OCI-LY3 (cell line): ENCODE measurements at regions not wholly inside any gene's neighbourhood (a gene's known extent, or its start where the extent isn't known, plus 50 kb on each side); places are given as distances from the start of the nearest gene placed in this dataset.

Experiments used
- EZH2phosphoT487 ChIP-seq: fragments of 200-600 bp; shearing (Covaris generic); IDR thresholded peaks from 2 replicates; pipeline ENCODE4 v1.6.1; 2018; ENCODE audit warnings: antibody characterized with exemption, mixed run types, low read depth
- TF ChIP-seq, protein P1 (sequence below): fragments of 200-600, 300-600 bp; sonication (generic); IDR thresholded peaks from 2 replicates; pipeline ENCODE4 v1.5.1; 2014; ENCODE audit warnings: antibody characterized with exemption, low read length, low read depth

DNA sequence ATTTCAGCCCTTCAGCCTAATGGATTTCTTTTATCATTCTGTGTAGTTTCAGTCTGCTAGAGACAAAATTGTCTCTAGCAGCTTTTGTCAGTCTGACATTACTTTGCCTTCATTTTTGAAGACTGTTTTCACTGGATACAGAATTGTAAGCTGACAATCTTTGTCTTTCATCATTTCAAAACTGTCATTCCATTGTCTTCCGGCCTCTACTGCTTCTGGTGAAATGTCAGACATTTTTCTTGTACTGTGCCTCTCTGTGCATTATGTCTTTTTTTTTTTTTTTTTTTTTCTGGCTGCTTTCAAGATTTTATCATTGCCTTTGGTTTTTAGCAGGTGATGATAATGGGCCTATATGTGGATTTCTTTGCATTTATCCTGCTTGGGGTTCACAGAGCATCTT is 51.3 kb upstream of the ZNF169 start:
- TF ChIP-seq, protein P1, sequence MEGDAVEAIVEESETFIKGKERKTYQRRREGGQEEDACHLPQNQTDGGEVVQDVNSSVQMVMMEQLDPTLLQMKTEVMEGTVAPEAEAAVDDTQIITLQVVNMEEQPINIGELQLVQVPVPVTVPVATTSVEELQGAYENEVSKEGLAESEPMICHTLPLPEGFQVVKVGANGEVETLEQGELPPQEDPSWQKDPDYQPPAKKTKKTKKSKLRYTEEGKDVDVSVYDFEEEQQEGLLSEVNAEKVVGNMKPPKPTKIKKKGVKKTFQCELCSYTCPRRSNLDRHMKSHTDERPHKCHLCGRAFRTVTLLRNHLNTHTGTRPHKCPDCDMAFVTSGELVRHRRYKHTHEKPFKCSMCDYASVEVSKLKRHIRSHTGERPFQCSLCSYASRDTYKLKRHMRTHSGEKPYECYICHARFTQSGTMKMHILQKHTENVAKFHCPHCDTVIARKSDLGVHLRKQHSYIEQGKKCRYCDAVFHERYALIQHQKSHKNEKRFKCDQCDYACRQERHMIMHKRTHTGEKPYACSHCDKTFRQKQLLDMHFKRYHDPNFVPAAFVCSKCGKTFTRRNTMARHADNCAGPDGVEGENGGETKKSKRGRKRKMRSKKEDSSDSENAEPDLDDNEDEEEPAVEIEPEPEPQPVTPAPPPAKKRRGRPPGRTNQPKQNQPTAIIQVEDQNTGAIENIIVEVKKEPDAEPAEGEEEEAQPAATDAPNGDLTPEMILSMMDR = no peak
- no peak for TF ChIP-seq EZH2phosphoT487
